H9 (cell line): ENCODE measurements at regions not wholly inside any gene's neighbourhood (a gene's known extent, or its start where the extent isn't known, plus 50 kb on each side); places are given as distances from the start of the nearest gene placed in this dataset.

Experiments used
- DNase-seq: peaks from one replicate; pipeline ENCODE4 v3.0.0-alpha.2; 2017
- H2AFZ ChIP-seq: one replicate; pipeline ENCODE4 v1.6.1; 2013; ENCODE audit warnings: mild to moderate bottlenecking, low read length, control low read depth, moderate library complexity
- H2AK5ac ChIP-seq: 2 replicates; pipeline ENCODE4 v1.6.1; 2013; ENCODE audit warnings: low read length, control low read depth, mixed read lengths; ENCODE audit not compliant: insufficient read length
- H2BK120ac ChIP-seq: one replicate; pipeline ENCODE4 v1.6.1; 2013; ENCODE audit warnings: low read depth, mild to moderate bottlenecking, low read length, control low read depth, inconsistent platforms; ENCODE audit not compliant: poor library complexity, severe bottlenecking
- H2BK12ac ChIP-seq: 2 replicates; pipeline ENCODE4 v1.6.1; 2013; ENCODE audit warnings: low read length, control low read depth, mixed read lengths, low read depth; ENCODE audit not compliant: insufficient read length
- H2BK15ac ChIP-seq: 2 replicates; pipeline ENCODE4 v1.6.1; 2013; ENCODE audit warnings: low read depth, low read length, control low read depth
- H2BK20ac ChIP-seq: one replicate; pipeline ENCODE4 v1.6.1; 2013; ENCODE audit warnings: low read depth, mild to moderate bottlenecking, low read length, control low read depth, inconsistent platforms; ENCODE audit not compliant: poor library complexity, severe bottlenecking
- H2BK5ac ChIP-seq: 2 replicates; pipeline ENCODE4 v1.6.1; 2013; ENCODE audit warnings: low read length, control low read depth, mixed read lengths; ENCODE audit not compliant: insufficient read length
- H3K14ac ChIP-seq: 2 replicates; pipeline ENCODE4 v1.6.1; 2013; ENCODE audit warnings: low read length, control low read depth; ENCODE audit not compliant: insufficient read depth
- H3K18ac ChIP-seq: 2 replicates; pipeline ENCODE4 v1.6.1; 2013; ENCODE audit warnings: low read depth, mild to moderate bottlenecking, mixed read lengths, low read length, control low read depth; ENCODE audit not compliant: insufficient read length
- H3K23ac ChIP-seq: 2 replicates; pipeline ENCODE4 v1.6.1; 2013; ENCODE audit warnings: low read length, control low read depth, mixed read lengths, low read depth; ENCODE audit not compliant: insufficient read length
- H3K23me2 ChIP-seq: 2 replicates; pipeline ENCODE4 v1.6.1; 2013; ENCODE audit warnings: low read depth, mild to moderate bottlenecking, mixed read lengths, low read length, control low read depth; ENCODE audit not compliant: insufficient read length, poor library complexity, severe bottlenecking
- H3K27ac ChIP-seq: 2 replicates; pipeline ENCODE4 v1.5.1; 2013; ENCODE audit warnings: low read length, control low read depth, mixed read lengths, low read depth; ENCODE audit not compliant: insufficient read length
- H3K27me3 ChIP-seq: 2 replicates; pipeline ENCODE4 v1.6.1; 2013; ENCODE audit warnings: low read length, control low read depth, inconsistent platforms; ENCODE audit not compliant: insufficient read depth
- H3K4ac ChIP-seq: 2 replicates; pipeline ENCODE4 v1.6.1; 2013; ENCODE audit warnings: low read depth, mild to moderate bottlenecking, control low read depth, inconsistent platforms, low read length, moderate library complexity
- H3K4me1 ChIP-seq: 2 replicates; pipeline ENCODE4 v1.6.1; 2013; ENCODE audit warnings: low read length, control low read depth, inconsistent platforms; ENCODE audit not compliant: insufficient read depth
- H3K4me2 ChIP-seq: 2 replicates; pipeline ENCODE4 v1.6.1; 2013; ENCODE audit warnings: low read length, control low read depth, mixed read lengths; ENCODE audit not compliant: insufficient read length, insufficient read depth
- H3K56ac ChIP-seq: 2 replicates; pipeline ENCODE4 v1.6.1; 2013; ENCODE audit warnings: low read depth, mild to moderate bottlenecking, mixed read lengths, low read length, control low read depth; ENCODE audit not compliant: insufficient read length
- H3K79me1 ChIP-seq: 2 replicates; pipeline ENCODE4 v1.6.1; 2013; ENCODE audit warnings: low read depth, mild to moderate bottlenecking, moderate library complexity, low read length, control low read depth, inconsistent platforms; ENCODE audit not compliant: insufficient read depth, poor library complexity, severe bottlenecking
- H3K79me2 ChIP-seq: 2 replicates; pipeline ENCODE4 v1.6.1; 2013; ENCODE audit warnings: low read length, control low read depth, inconsistent platforms; ENCODE audit not compliant: insufficient read depth
- H3K9ac ChIP-seq: 2 replicates; pipeline ENCODE4 v1.6.1; 2013; ENCODE audit warnings: low read length, control low read depth, mixed read lengths; ENCODE audit not compliant: insufficient read length; ENCODE audit errors: extremely low read depth
- H3K9me3 ChIP-seq: one replicate; pipeline ENCODE4 v1.6.1; 2013; ENCODE audit warnings: low read depth, low read length, inconsistent platforms; ENCODE audit not compliant: control insufficient read depth
- H3T11ph ChIP-seq: one replicate; pipeline ENCODE4 v1.6.1; 2013; ENCODE audit warnings: mild to moderate bottlenecking, low read length, control low read depth, inconsistent platforms
- H4K20me1 ChIP-seq: one replicate; pipeline ENCODE4 v1.6.1; 2013; ENCODE audit not compliant: control insufficient read depth, insufficient read length, insufficient read depth
- H4K5ac ChIP-seq: 2 replicates; pipeline ENCODE4 v1.6.1; 2013; ENCODE audit warnings: low read depth, mild to moderate bottlenecking, mixed read lengths, low read length, control low read depth; ENCODE audit not compliant: insufficient read length
- H4K8ac ChIP-seq: replicated peaks from 2 replicates; pipeline ENCODE4 v1.6.1; 2013; ENCODE audit warnings: low read length, control low read depth, mixed read lengths, low read depth; ENCODE audit not compliant: insufficient read length
- H4K91ac ChIP-seq: 2 replicates; pipeline ENCODE4 v1.6.1; 2013; ENCODE audit warnings: low read depth, mild to moderate bottlenecking, moderate library complexity, mixed read lengths, low read length, control low read depth; ENCODE audit not compliant: insufficient read length
- H3K27ac Mint-ChIP-seq, 3 experiments: 2 replicates in 2 of 3; 3 replicates in 1 of 3; pipeline ENCODE4 v1.8.0; 2020 to 2021; ENCODE audit warnings: mixed read lengths in 3 of 3, mild to moderate bottlenecking in 1 of 3, moderate library complexity in 1 of 3
- H3K27me3 Mint-ChIP-seq: 2 replicates; pipeline ENCODE4 v1.8.0; 2021; ENCODE audit warnings: low read depth, mild to moderate bottlenecking, moderate library complexity, mixed read lengths
- H3K36me3 Mint-ChIP-seq, 3 experiments: 2 replicates in 2 of 3; 3 replicates in 1 of 3; pipeline ENCODE4 v1.8.0; 2020 to 2021; ENCODE audit warnings: low read depth in 3 of 3, mixed read lengths in 3 of 3; ENCODE audit not compliant: insufficient read depth in 1 of 3
- H3K4me1 Mint-ChIP-seq, 2 experiments: 2 replicates each; pipeline ENCODE4 v1.8.0; 2020; ENCODE audit warnings: mixed read lengths in 2 of 2
- H3K4me3 Mint-ChIP-seq, 2 experiments: 2 replicates in 1 of 2; 3 replicates in 1 of 2; pipeline ENCODE4 v1.8.0; 2020 to 2021; ENCODE audit warnings: mild to moderate bottlenecking in 2 of 2, mixed read lengths in 2 of 2, moderate library complexity in 1 of 2
- H3K9me3 Mint-ChIP-seq, 2 experiments: 2 replicates in 1 of 2; 3 replicates in 1 of 2; pipeline ENCODE4 v1.8.0; 2020; ENCODE audit warnings: mild to moderate bottlenecking in 2 of 2, mixed read lengths in 2 of 2, moderate library complexity in 1 of 2
- CTCF ChIP-seq: fragments of 200-600 bp; sonication (generic); conservative IDR thresholded peaks from 3 replicates; pipeline ENCODE4 v1.8.0; 2021; ENCODE audit warnings: antibody characterized with exemption, mild to moderate bottlenecking
- WGBS: extraction: QIAGEN DNeasy Blood & Tissue Kit; methylation state at CpG from one replicate; pipeline ENCODE4 v1.1.7; 2013; ENCODE audit warnings: missing lambda C conversion rate, low lambda C conversion rate, mixed read lengths; ENCODE audit not compliant: insufficient read length; ENCODE audit errors: extremely low coverage; 5-methylcytosine and 5-hydroxymethylcytosine counted together

GRCh38 chr11:23192256-23192655 lies 332.0 kb upstream of the CCDC179 start:
- H3T11ph ChIP-seq = no peak overlapping the region
- Mint-ChIP-seq H3K27ac (no peak overlapping the region), H3K9me3 (peaks cover 13% of the 10 kb centered on the region in 2 experiments), H3K36me3 (peaks cover 9 to 14% (median 14%) of the 10 kb centered on the region in 3 experiments), H3K27me3 (peaks cover 2% of the 10 kb centered on the region; the same call in 1 of the 2 replicates), H3K4me1 (peaks cover 0 to 10% of the 10 kb centered on the region in 2 experiments; a peak in 1 of 4 replicates), H3K4me3 (no peak overlapping the region)
- no peaks in the 10 kb centered on the region for H3K9me3 ChIP-seq
- no peaks in the 10 kb centered on the region for H3K23me2 ChIP-seq
- H3K18ac ChIP-seq = no peak overlapping the region
- H3K4ac ChIP-seq = no peak overlapping the region
- no peak overlapping the region for H2BK120ac ChIP-seq
- H3K4me2 ChIP-seq = no peak overlapping the region
- no peak overlapping the region for H2AK5ac ChIP-seq
- H2BK12ac ChIP-seq = no peak overlapping the region
- H2BK15ac ChIP-seq = no peak overlapping the region
- WGBS = no CpG with 5 or more reads among the region's 3 CpGs
- no peaks in the 10 kb centered on the region for H3K27me3 ChIP-seq
- H4K91ac ChIP-seq = no peak overlapping the region
- no peak overlapping the region for H3K9ac ChIP-seq
- H3K4me1 ChIP-seq = no peaks in the 10 kb centered on the region
- H2BK5ac ChIP-seq = no peak overlapping the region
- no peak overlapping the region for H3K27ac ChIP-seq
- H2BK20ac ChIP-seq = no peak overlapping the region
- H4K20me1 ChIP-seq = no peaks in the 10 kb centered on the region
- no peak overlapping the region for H3K23ac ChIP-seq
- no peak for DNase-seq
- no peak overlapping the region for H2AFZ ChIP-seq
- no peak overlapping the region for H4K5ac ChIP-seq
- H3K79me1 ChIP-seq = no peaks in the 10 kb centered on the region
- no peak overlapping the region for H4K8ac ChIP-seq
- TF ChIP-seq CTCF = no peak
- H3K56ac ChIP-seq = no peak overlapping the region
- no peaks in the 10 kb centered on the region for H3K79me2 ChIP-seq
- no peak overlapping the region for H3K14ac ChIP-seq
